ENCODE measurements at regions not wholly inside any gene's neighbourhood (a gene's known extent, or its start where the extent isn't known, plus 50 kb on each side); places are given as distances from the start of the nearest gene placed in this dataset.

- no peaks in the 10 kb centered on the region for H3K27me3 ChIP-seq (ENCODE audit: control insufficient read depth, insufficient read depth, low read length)
- no peaks in the 10 kb centered on the region for H3K4me1 ChIP-seq
- H3K9me3 ChIP-seq (ENCODE audit: control insufficient read depth, low read length) = no peaks in the 10 kb centered on the region
- no peak overlapping the region for H3K4me3 ChIP-seq (ENCODE audit: low read depth, low read length)
- no peak for TF ChIP-seq CTCF (IDR thresholded peaks at IDR 0.05)
- no peak overlapping the region for H3K4me2 ChIP-seq (ENCODE audit: low read length)
- no peaks in the 10 kb centered on the region for H3K36me3 ChIP-seq (ENCODE audit: control insufficient read depth, insufficient read depth, low read length)
- H2AFZ ChIP-seq = no peak overlapping the region
- no peak overlapping the region for H3K27ac ChIP-seq
- no peak overlapping the region for H3K9ac ChIP-seq
- no peaks in the 10 kb centered on the region for H3K79me2 ChIP-seq
These were observed 1972.6 kb downstream of the ARAP2 start for GRCh38 chr4:34271479-34272355.

GRCh38 chr4:34279011-34279410, 1965.3 kb downstream of the ARAP2 start:
- H3K36me3 ChIP-seq (ENCODE audit: control insufficient read depth, insufficient read depth, low read length) = no peaks in the 10 kb centered on the region
- TF ChIP-seq CTCF (IDR thresholded peaks at IDR 0.05) = no peak

GRCh38 chr4:34280131-34280530, 1964.2 kb downstream of the ARAP2 start:
- Histone ChIP-seq H3K9me3 (ENCODE audit: control insufficient read depth, low read length) (no peaks in the 10 kb centered on the region), H3K27ac (no peak overlapping the region), H3K36me3 (ENCODE audit: control insufficient read depth, insufficient read depth, low read length) (no peaks in the 10 kb centered on the region), H3K4me2 (ENCODE audit: low read length) (no peak overlapping the region), H3K79me2 (no peaks in the 10 kb centered on the region), H2AFZ (no peak overlapping the region), H3K9ac (no peak overlapping the region), H3K4me3 (ENCODE audit: low read depth, low read length) (no peak overlapping the region), H3K4me1 (no peaks in the 10 kb centered on the region), H3K27me3 (ENCODE audit: control insufficient read depth, insufficient read depth, low read length) (no peaks in the 10 kb centered on the region)
- no peak for TF ChIP-seq CTCF (IDR thresholded peaks at IDR 0.05)

More at GRCh38 chr4:34279011-34279410, 1965.3 kb downstream of the ARAP2 start:
- no peaks in the 10 kb centered on the region for H3K27me3 ChIP-seq (ENCODE audit: control insufficient read depth, insufficient read depth, low read length)
- H3K9ac ChIP-seq = no peak overlapping the region
- no peaks in the 10 kb centered on the region for H3K9me3 ChIP-seq (ENCODE audit: control insufficient read depth, low read length)
- H2AFZ ChIP-seq = no peak overlapping the region
- no peak overlapping the region for H3K27ac ChIP-seq
- no peak overlapping the region for H3K4me3 ChIP-seq (ENCODE audit: low read depth, low read length)
- H3K79me2 ChIP-seq = no peaks in the 10 kb centered on the region
- no peaks in the 10 kb centered on the region for H3K4me1 ChIP-seq
- no peak overlapping the region for H3K4me2 ChIP-seq (ENCODE audit: low read length)

- H3K9me3 ChIP-seq (ENCODE audit: control insufficient read depth, low read length) = no peaks in the 10 kb centered on the region
- H3K4me3 ChIP-seq (ENCODE audit: low read depth, low read length) = no peak overlapping the region
- no peaks in the 10 kb centered on the region for H3K4me1 ChIP-seq
- H3K9ac ChIP-seq = no peak overlapping the region
- TF ChIP-seq CTCF (IDR thresholded peaks at IDR 0.05) = no peak
- H2AFZ ChIP-seq = no peak overlapping the region
- H3K79me2 ChIP-seq = no peaks in the 10 kb centered on the region
- H3K4me2 ChIP-seq (ENCODE audit: low read length) = no peak overlapping the region
- no peaks in the 10 kb centered on the region for H3K36me3 ChIP-seq (ENCODE audit: control insufficient read depth, insufficient read depth, low read length)
- H3K27ac ChIP-seq = no peak overlapping the region
- H3K27me3 ChIP-seq (ENCODE audit: control insufficient read depth, insufficient read depth, low read length) = no peaks in the 10 kb centered on the region
These were observed 1962.5 kb downstream of the ARAP2 start for GRCh38 chr4:34281826-34282225.

GRCh38 chr4:34289489-34289888, 1954.8 kb downstream of the ARAP2 start:
- no peak overlapping the region for H2AFZ ChIP-seq
- no peaks in the 10 kb centered on the region for H3K79me2 ChIP-seq
- H3K9me3 ChIP-seq (ENCODE audit: control insufficient read depth, low read length) = no peaks in the 10 kb centered on the region
- no peak overlapping the region for H3K27ac ChIP-seq
- no peak for TF ChIP-seq CTCF (IDR thresholded peaks at IDR 0.05)
- H3K9ac ChIP-seq = no peak overlapping the region
- H3K4me3 ChIP-seq (ENCODE audit: low read depth, low read length) = no peak overlapping the region
- no peaks in the 10 kb centered on the region for H3K4me1 ChIP-seq
- H3K36me3 ChIP-seq (ENCODE audit: control insufficient read depth, insufficient read depth, low read length) = no peaks in the 10 kb centered on the region
- H3K27me3 ChIP-seq (ENCODE audit: control insufficient read depth, insufficient read depth, low read length) = no peaks in the 10 kb centered on the region
- no peak overlapping the region for H3K4me2 ChIP-seq (ENCODE audit: low read length)
